ENCODE measurements at regions not wholly inside any gene's neighbourhood (a gene's known extent, or its start where the extent isn't known, plus 50 kb on each side); places are given as distances from the start of the nearest gene placed in this dataset.
"Not testable (repeated sequence)": the region's sequence is repeated elsewhere in the genome, so short reads cannot be mapped to it uniquely, and the experiment has no call there.

DNA sequence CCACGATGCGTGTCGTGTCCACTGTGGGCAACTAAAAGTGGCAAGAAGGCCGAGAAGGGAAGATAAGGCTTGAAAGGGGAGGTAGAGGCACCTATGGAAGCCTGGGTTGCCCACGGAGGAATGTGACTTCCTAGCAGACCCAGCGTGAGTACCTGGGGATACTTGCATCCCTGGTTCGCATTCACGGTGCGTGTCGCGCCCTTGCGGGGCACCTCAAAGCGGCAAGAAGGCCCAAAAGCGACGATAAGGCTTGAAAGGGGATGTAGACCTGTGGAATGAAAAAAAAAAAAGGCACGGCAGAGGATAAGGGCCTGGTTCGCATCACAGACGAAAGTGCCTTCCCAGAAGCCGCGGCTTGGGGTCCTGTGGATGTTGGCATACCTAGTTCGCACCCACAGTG, 282.9 kb downstream of the ALG10 start:
- no peak for DNase-seq

DNA sequence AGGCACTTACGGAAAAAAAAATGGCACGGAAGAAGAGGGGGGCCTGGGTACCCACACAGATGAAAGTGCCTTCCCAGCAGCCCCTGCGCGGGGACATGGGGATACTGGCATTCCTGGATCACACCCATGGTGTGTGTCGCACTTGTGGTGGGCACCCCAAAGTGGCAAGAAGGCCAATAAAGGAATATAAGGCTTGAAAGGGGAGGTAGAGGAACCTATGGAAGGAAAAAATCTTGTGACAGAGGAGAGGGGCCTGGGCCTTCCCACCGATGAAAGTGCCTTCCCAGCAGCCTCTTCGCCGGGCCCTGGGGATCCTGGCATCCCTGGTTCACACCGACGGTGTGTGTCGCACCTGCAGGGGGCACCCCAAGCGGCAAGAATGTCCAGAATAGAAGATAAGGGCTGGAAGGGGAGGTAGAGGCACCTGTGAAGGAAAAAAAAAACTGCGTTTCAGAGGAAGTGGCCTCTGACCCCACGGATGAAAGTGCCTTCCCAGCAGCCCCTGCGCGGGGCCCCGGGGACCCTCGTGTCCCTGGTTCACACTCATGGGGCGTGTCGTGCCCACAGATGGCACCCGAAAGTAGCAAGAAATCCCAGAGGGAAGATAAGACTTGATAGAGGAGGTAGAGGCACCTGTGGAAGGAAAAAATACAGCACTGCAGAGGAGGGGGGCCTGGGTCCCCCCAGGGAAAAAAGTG, 284.0 kb downstream of the ALG10 start:
- DNase-seq = no peak

GRCh38 chr12:34309806-34310804, 287.8 kb downstream of the ALG10 start:
- DNase-seq = not testable (repeated sequence)

GRCh38 chr12:34311337-34311736, 289.0 kb downstream of the ALG10 start:
- no peak for DNase-seq

DNA sequence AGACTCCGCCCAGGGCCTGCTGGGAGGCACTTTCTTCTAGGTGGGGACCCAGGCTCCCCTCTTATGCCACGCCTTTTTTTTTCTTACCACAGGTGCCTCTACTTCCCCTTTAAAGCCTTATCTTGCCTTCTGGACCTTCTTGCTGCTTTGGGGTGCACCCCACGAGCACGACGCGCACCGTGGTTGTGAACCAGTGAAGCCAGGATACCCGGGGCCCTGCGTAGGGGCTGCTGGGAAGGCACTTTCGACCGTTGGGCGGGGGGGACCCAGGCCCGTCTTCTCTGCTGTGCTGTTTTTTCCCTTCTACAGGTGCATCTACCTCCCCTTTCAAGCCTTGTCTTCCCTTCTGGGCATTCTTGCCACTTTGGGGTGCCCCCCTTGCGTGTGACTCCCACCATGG, 305.4 kb downstream of the ALG10 start:
- DNase-seq = no peak

GRCh38 chr12:34333337-34333736, 311.0 kb downstream of the ALG10 start:
- DNase-seq = no peak

DNA sequence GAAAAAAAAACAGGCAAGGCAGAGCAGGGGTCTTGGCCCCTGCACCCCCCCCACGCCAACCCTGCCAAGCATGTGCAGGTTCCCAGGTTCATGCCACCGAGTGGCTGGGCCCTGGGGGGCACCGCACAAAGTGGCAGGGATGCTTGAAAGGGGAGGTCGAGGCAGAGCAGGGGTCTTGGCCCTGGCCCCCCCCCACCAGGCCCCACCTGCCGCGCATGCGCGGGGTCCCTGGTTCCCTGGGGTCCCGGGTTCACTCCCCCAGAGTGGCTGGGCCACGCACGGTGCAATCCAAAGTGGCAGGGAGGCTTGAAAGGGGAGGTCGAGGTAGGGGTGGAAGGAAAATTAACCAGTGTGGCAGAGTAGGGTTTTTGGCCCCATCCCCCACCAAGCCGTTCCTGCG, 312.2 kb downstream of the ALG10 start:
- no peak for DNase-seq

- DNase-seq = no peak
Measured at GRCh38 chr12:34334953-34335743, 312.9 kb downstream of the ALG10 start.

DNA sequence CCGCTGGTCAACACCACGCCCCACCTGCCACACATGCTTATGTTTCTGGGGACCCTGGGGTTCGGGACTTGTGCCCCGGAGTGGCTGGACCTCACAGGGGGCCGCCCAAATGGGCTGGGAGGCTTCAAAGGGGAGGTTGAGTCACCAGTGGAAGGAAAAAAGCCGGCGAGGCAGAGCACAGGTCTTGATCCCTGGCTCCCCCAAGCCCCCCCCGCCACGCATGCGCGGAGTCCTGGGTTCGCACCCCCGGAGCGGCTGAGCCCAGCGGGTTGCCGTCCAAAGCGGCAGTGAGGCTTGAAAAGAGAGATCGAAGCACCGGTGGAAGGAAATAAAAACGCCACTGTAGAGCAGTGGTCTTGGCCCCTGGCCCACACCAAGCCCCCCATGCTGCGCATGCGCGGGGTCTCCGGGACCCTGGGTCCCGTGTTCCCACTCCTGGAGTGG, 313.5 kb downstream of the ALG10 start:
- no peak for DNase-seq

- DNase-seq = no peak
Measured at GRCh38 chr12:34336619-34337465, 314.5 kb downstream of the ALG10 start.

DNA sequence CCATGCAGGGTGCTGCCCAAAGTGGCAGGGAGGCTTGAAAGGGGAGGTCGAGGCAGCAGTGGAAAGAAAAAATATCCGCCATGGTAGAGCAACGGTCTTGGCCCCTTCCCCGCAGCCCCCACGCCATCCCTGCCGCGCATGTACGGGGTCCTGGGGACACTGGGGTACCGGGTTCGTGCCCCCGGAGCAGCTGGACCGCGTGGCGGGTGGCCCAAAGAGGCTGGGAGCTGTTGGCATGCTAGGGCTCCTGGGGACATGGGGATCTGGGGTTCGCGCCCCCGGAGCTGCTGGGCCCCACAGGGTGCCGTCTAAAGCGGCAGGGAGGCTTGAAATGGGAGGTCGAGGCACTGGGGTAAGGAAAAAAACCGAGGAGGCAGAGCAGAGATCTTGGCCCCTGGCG, 316.5 kb downstream of the ALG10 start:
- DNase-seq = no peak

DNA sequence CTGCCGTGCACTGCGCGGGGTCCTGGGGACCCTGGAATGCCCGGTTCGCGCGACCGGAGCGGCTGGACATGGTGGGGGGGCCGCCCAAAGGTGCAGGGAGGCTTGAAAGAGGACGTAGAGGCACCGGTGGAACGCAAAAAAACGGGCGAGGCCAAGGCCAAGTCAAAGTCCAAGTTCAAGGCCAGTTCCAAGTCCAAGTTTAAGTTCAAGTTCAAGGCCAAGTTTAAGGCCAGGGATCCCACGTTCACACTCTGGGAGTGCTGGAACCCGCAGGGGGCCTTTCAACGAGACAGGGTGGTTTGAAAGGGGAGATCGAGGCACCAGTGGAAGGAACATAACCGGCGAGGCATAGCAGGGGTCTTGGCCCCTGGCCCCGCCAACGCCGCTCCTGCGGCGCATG, 317.6 kb downstream of the ALG10 start:
- no peak for DNase-seq

- DNase-seq = no peak
Measured at GRCh38 chr12:34340534-34341361, 318.5 kb downstream of the ALG10 start.

DNA sequence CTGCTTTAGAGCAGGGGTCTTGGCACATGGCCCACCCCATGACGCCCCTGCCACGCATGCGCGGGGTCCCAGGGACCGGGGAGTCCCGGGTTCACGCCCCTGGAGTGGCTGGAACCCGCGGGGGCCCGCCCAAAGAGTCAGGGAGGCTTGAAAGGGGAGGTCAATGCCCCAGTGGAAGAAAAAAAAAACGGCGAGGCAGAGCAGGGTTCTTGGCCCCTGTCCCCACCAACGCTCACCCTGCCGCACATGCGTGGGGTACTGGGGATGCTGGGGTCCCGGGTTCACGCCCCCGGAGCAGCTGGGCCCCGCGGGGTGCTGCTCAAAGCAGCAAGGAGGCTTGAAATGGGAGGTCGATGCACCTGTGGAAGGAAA, 319.1 kb downstream of the ALG10 start:
- DNase-seq = no peak

GRCh38 chr12:34342048-34342447, 319.8 kb downstream of the ALG10 start:
- no peak for DNase-seq

DNA sequence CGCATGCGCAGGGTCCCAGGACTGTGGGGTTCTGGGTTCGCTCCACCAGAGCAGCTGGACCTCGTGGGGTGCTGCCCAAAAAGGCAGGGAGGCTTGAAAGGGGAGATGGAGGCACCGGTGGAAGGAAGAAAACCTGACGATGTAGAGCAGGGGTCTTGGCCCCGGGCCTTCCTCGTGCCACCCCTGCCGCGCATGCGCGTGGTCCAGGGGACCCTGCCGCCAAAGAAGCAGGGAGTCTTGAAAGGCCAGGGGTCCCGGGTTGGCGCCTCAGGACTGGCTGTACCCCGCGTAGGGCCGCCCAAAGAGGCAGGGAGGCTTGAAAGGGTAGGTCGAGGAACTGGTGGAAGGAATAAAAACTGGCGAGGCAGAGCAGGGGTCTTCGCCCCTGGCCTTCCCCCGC, 321.0 kb downstream of the ALG10 start:
- no peak for DNase-seq

- DNase-seq = no peak
Measured at GRCh38 chr12:34343766-34344165, 321.5 kb downstream of the ALG10 start.

GRCh38 chr12:34344851-34345522, 322.7 kb downstream of the ALG10 start:
- DNase-seq = no peak

DNA sequence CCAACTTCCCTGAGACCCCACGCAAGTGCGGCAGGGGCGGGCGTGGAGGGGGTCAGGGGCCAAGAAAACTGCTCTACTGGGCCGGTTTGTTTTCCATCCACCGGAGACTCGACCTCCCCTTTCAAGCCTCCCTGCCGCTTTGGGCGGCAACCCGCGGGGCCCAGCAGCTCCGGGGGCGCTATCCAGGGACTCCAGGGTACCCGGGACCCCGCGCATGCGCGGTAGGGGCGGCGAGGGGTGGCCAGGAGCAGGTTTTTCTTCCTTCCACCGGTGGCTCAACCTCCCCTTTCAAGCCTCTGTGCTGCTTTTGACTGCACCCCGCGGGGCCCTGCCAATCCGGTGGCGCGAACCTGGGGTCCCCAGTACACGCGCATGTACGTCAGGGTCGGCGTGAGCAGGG, 323.5 kb downstream of the ALG10 start:
- no peak for DNase-seq

GRCh38 chr12:34346372-34347034, 324.2 kb downstream of the ALG10 start:
- DNase-seq = no peak
